Breast epithelium (tissue), 3 donors: ENCODE measurements at regions not wholly inside any gene's neighbourhood (a gene's known extent, or its start where the extent isn't known, plus 50 kb on each side); places are given as distances from the start of the nearest gene placed in this dataset.

Experiments used
- POLR2A ChIP-seq: fragments of 450-650 bp; IDR thresholded peaks from one replicate; pipeline ENCODE4 v1.6.1; 2016; ENCODE audit warnings: antibody characterized with exemption, mild to moderate bottlenecking, moderate library complexity
- POLR2AphosphoS5 ChIP-seq, 3 donors: sonication (generic); formaldehyde crosslinking; IDR thresholded peaks; one replicate each; pipeline ENCODE4 v1.6.1; 2017; ENCODE audit warnings: antibody characterized with exemption in 3 of 3
- TF ChIP-seq, protein P1 (sequence below), 3 donors: fragments of 450-650 bp; IDR thresholded peaks; one replicate each; pipeline ENCODE4 v1.5.1; 2016 to 2017; ENCODE audit warnings: antibody characterized with exemption in 3 of 3, mild to moderate bottlenecking in 3 of 3, moderate library complexity in 3 of 3

DNA sequence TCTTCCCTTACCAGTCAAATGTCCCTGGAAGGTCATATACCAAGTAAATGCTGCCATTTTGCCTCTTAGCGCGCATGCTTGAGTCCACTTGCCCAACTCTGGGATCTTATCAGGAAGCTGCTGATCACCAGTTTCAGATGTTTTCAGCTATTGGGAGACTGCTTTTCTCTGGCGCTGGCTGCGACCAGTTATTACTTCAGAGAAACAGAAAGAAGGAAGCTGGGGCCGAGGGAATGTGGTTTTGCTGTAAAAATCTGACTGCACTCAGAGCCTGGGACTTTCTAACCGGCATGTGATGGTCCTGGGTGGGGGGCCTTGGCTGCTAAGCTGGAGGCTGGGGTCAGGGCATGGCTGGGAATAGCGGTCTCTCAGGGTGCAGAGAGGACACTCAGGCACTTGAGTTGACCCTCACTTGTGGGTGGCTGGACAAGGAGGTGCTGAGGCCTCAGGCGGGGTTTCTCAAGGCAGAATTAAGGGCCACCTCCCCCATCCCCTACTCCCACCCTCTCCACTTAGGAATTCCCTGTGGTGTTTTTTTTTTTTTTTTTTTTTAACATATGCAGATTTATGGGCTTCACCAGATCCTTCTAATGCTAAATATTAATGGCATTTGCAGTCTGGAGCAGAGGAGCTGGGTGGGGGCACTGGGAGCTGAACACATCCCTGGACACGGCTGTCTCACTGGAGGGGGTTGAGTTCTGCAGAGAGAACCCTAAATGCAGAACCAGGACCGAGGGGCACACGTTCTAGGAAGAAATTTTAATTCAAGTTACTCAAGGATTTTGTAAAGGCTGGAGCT lies 145.8 kb downstream of the CYLD start:
- TF ChIP-seq POLR2A (no peak), POLR2AphosphoS5 (IDR thresholded peaks at IDR 0.05) (no peak)
- TF ChIP-seq, protein P1, sequence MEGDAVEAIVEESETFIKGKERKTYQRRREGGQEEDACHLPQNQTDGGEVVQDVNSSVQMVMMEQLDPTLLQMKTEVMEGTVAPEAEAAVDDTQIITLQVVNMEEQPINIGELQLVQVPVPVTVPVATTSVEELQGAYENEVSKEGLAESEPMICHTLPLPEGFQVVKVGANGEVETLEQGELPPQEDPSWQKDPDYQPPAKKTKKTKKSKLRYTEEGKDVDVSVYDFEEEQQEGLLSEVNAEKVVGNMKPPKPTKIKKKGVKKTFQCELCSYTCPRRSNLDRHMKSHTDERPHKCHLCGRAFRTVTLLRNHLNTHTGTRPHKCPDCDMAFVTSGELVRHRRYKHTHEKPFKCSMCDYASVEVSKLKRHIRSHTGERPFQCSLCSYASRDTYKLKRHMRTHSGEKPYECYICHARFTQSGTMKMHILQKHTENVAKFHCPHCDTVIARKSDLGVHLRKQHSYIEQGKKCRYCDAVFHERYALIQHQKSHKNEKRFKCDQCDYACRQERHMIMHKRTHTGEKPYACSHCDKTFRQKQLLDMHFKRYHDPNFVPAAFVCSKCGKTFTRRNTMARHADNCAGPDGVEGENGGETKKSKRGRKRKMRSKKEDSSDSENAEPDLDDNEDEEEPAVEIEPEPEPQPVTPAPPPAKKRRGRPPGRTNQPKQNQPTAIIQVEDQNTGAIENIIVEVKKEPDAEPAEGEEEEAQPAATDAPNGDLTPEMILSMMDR (IDR thresholded peaks at IDR 0.05) = no peak
